ENCODE measurements at regions not wholly inside any gene's neighbourhood (a gene's known extent, or its start where the extent isn't known, plus 50 kb on each side); places are given as distances from the start of the nearest gene placed in this dataset.

GRCh38 chr14:42488965-42489364 lies 882.3 kb downstream of the LRFN5 start:
- TF ChIP-seq BACH2 (CRISPR knock-in tag; IDR thresholded peaks at IDR 0.05; ENCODE audit: borderline replicate concordance) (no peak), ARNTL (CRISPR knock-in tag; IDR thresholded peaks at IDR 0.05; ENCODE audit: borderline replicate concordance, low read depth) (no peak), POU6F1 (CRISPR knock-in tag; IDR thresholded peaks at IDR 0.05; ENCODE audit: borderline replicate concordance, low read depth) (no peak), PATZ1 (CRISPR knock-in tag; IDR thresholded peaks at IDR 0.05; ENCODE audit: borderline replicate concordance) (no peak), ZFP3 (CRISPR knock-in tag; IDR thresholded peaks at IDR 0.05) (no peak), TSHZ2 (CRISPR knock-in tag; IDR thresholded peaks at IDR 0.05) (no peak), TOX (CRISPR knock-in tag; IDR thresholded peaks at IDR 0.05; ENCODE audit: borderline replicate concordance) (no peak), CREB5 (CRISPR knock-in tag; IDR thresholded peaks at IDR 0.05; ENCODE audit: low read depth) (no peak), SNAI2 (CRISPR knock-in tag; IDR thresholded peaks at IDR 0.05) (no peak), ISL1 (CRISPR knock-in tag; IDR thresholded peaks at IDR 0.05) (no peak), ZNF8 (CRISPR knock-in tag; IDR thresholded peaks at IDR 0.05) (no peak), ZNF565 (CRISPR knock-in tag; conservative IDR thresholded peaks at IDR 0.05; ENCODE audit: low read depth) (no peak), ESRRG (CRISPR knock-in tag; IDR thresholded peaks at IDR 0.05) (no peak), ZNF70 (CRISPR knock-in tag; IDR thresholded peaks at IDR 0.05) (no peak)
